ENCODE measurements at regions not wholly inside any gene's neighbourhood (a gene's known extent, or its start where the extent isn't known, plus 50 kb on each side); places are given as distances from the start of the nearest gene placed in this dataset.

DNA sequence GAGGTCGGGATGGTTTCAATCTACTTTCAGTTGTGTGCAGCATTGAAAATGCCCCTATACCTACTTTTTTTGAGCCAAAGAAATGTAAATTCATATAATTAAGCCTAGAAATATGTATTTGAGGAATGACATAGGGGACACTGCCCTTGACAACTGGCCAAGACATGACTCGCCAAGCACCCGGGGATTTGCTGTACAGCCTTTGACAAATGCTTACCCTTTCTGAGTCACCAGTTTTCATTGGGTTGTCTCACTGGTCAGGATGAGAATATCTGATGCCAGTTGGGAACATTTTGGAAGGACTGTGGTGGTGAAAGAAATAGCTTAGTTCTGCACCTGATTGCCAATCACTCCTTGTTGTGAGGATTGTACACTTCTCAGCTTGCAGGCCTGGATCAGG lies 166.8 kb upstream of the HABP2 start:
- no peak overlapping the region for H3K4me3 ChIP-seq
- TF ChIP-seq, protein P1, sequence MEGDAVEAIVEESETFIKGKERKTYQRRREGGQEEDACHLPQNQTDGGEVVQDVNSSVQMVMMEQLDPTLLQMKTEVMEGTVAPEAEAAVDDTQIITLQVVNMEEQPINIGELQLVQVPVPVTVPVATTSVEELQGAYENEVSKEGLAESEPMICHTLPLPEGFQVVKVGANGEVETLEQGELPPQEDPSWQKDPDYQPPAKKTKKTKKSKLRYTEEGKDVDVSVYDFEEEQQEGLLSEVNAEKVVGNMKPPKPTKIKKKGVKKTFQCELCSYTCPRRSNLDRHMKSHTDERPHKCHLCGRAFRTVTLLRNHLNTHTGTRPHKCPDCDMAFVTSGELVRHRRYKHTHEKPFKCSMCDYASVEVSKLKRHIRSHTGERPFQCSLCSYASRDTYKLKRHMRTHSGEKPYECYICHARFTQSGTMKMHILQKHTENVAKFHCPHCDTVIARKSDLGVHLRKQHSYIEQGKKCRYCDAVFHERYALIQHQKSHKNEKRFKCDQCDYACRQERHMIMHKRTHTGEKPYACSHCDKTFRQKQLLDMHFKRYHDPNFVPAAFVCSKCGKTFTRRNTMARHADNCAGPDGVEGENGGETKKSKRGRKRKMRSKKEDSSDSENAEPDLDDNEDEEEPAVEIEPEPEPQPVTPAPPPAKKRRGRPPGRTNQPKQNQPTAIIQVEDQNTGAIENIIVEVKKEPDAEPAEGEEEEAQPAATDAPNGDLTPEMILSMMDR (IDR thresholded peaks at IDR 0.05) = no peak
- TF ChIP-seq EP300 (IDR thresholded peaks at IDR 0.05) (no peak), POLR2A (IDR thresholded peaks at IDR 0.05) (no peak)
- no peaks in the 10 kb centered on the region for H3K9me3 ChIP-seq
- H3K4me1 ChIP-seq = peaks cover 0 to 34% (median 7%) of the 10 kb centered on the region in 4 donors
- H3K36me3 ChIP-seq = no peaks in the 10 kb centered on the region
- DNase-seq (ENCODE audit: low spot score in 2 of 2) = no peak
- no peaks in the 10 kb centered on the region for H3K27me3 ChIP-seq
- peak overlapping the region in 2 of 4 donors; percentile 53 to 65 for H3K27ac ChIP-seq
- WGBS, 2 donors = 26 to 28% methylated on average over 3 of the region's 3 CpGs

DNA sequence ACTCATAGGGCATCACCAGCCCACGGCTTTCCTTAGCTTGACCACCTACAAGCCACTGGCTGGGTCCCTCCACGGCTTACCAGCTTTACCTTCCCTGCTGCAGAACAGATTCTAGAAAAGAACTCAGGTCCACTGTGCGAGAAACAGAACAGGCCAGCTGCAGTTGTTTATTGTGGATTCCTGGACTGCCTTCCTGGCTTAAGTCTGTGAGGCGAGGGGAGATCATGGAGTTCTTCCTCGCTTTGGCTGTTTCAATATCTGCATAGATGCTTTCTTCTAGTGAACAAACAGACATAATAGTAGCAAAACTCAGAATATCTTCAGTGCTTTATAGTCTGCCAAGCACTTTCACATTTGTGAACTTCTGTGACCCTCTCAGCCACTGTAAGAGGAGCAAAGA lies 162.9 kb upstream of the HABP2 start:
- WGBS, 2 donors = 90 to 97% methylated on average over 5 of the region's 5 CpGs
- Histone ChIP-seq H3K27me3 (no peaks in the 10 kb centered on the region), H3K9me3 (no peaks in the 10 kb centered on the region), H3K27ac (no peak overlapping the region), H3K4me3 (no peak overlapping the region), H3K36me3 (no peaks in the 10 kb centered on the region), H3K4me1 (peaks cover 0 to 15% (median 0%) of the 10 kb centered on the region in 4 donors)
- no peak for TF ChIP-seq POLR2A (IDR thresholded peaks at IDR 0.05)
- DNase-seq (ENCODE audit: low spot score in 2 of 2) = no peak

DNA sequence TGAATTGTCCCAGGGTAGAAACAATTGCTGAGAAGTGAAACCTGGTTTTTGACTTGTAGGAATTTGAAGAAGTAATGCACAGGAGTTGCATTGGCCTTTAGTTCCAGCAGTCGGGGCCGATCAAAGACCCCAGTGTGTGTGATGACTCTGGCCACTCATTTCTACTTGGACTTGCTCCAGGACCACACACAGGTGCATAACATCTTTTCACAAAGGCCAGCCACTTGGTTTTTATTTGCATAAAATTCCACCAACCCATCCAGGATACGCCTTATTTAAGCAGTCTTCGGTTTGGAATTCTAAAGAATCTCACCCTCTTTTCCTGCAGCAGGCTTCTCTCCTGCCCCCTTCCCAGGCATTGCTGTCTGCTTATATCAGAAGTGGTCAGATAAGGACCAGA lies 162.0 kb upstream of the HABP2 start:
- Histone ChIP-seq H3K9me3 (no peaks in the 10 kb centered on the region), H3K27ac (no peak overlapping the region), H3K27me3 (no peaks in the 10 kb centered on the region), H3K4me1 (peaks cover 0 to 5% (median 0%) of the 10 kb centered on the region in 4 donors), H3K36me3 (no peaks in the 10 kb centered on the region), H3K4me3 (no peak overlapping the region)
- no peak for TF ChIP-seq POLR2A (IDR thresholded peaks at IDR 0.05)
- TF ChIP-seq, protein P1 (IDR thresholded peaks at IDR 0.05) = no peak
- TF ChIP-seq EP300 (IDR thresholded peaks at IDR 0.05) = no peak
- 41 to 49% methylated on average over 4 of the region's 4 CpGs for WGBS, 2 donors
- DNase-seq (ENCODE audit: low spot score in 2 of 2) = no peak

- Histone ChIP-seq H3K27ac (no peak overlapping the region), H3K4me1 (no peaks in the 10 kb centered on the region), H3K4me3 (no peak overlapping the region), H3K36me3 (no peaks in the 10 kb centered on the region), H3K9me3 (peaks cover 0 to 2% (median 0%) of the 10 kb centered on the region in 4 donors), H3K27me3 (no peaks in the 10 kb centered on the region)
- WGBS, 2 donors = 59 to 61% methylated on average over 9 of the region's 9 CpGs
- TF ChIP-seq POLR2A (IDR thresholded peaks at IDR 0.05) (no peak), EP300 (IDR thresholded peaks at IDR 0.05) (no peak)
- TF ChIP-seq, protein P1 (IDR thresholded peaks at IDR 0.05) = no peak
- no peak for DNase-seq (ENCODE audit: low spot score in 2 of 2)
Observed at GRCh38 chr10:113397047-113397446, 155.8 kb upstream of the HABP2 start.

DNA sequence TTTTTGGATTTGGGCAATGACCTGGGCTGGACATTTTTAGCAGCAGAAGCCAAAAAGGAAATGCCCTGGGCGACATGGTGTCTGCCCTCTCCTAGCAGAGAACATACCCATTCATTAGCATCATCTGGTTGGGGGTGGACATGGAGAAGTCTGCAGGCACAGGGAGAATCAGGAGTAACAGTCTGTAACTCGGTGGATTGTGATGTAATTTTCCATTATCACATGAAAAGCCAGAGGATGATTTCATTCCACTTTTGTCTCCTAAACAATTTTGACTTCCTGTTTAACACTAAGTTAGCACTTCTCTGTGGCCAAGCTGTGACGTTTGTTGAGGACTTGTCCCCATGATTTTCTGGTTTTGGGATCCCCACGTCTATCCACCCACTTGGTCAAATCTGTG lies 153.8 kb upstream of the HABP2 start:
- WGBS, 2 donors = 44 to 45% methylated on average over 4 of the region's 4 CpGs
- Histone ChIP-seq H3K27me3 (no peaks in the 10 kb centered on the region), H3K36me3 (no peaks in the 10 kb centered on the region), H3K27ac (no peak overlapping the region), H3K9me3 (peaks cover 0 to 2% (median 0%) of the 10 kb centered on the region in 4 donors), H3K4me1 (no peaks in the 10 kb centered on the region), H3K4me3 (no peak overlapping the region)
- no peak for DNase-seq (ENCODE audit: low spot score in 2 of 2)
- TF ChIP-seq POLR2A (IDR thresholded peaks at IDR 0.05) (no peak), EP300 (IDR thresholded peaks at IDR 0.05) (no peak)
- TF ChIP-seq, protein P1 (IDR thresholded peaks at IDR 0.05) = no peak

- WGBS, 2 donors = 52 to 54% methylated on average over 3 of the region's 3 CpGs
- Histone ChIP-seq H3K36me3 (no peaks in the 10 kb centered on the region), H3K4me3 (no peak overlapping the region), H3K27me3 (no peaks in the 10 kb centered on the region), H3K4me1 (no peaks in the 10 kb centered on the region), H3K27ac (no peak overlapping the region), H3K9me3 (peaks cover 0 to 2% (median 0%) of the 10 kb centered on the region in 4 donors)
- no peak for DNase-seq (ENCODE audit: low spot score in 2 of 2)
- TF ChIP-seq EP300 (IDR thresholded peaks at IDR 0.05) (no peak), POLR2A (IDR thresholded peaks at IDR 0.05) (no peak)
- TF ChIP-seq, protein P1 (IDR thresholded peaks at IDR 0.05) = no peak
Observed at GRCh38 chr10:113402602-113403001, 150.3 kb upstream of the HABP2 start.

Measured in tibial nerve (tissue), 4 donors.